ENCODE measurements at regions not wholly inside any gene's neighbourhood (a gene's known extent, or its start where the extent isn't known, plus 50 kb on each side); places are given as distances from the start of the nearest gene placed in this dataset.
"Not testable (repeated sequence)": the region's sequence is repeated elsewhere in the genome, so short reads cannot be mapped to it uniquely, and the experiment has no call there.

DNA sequence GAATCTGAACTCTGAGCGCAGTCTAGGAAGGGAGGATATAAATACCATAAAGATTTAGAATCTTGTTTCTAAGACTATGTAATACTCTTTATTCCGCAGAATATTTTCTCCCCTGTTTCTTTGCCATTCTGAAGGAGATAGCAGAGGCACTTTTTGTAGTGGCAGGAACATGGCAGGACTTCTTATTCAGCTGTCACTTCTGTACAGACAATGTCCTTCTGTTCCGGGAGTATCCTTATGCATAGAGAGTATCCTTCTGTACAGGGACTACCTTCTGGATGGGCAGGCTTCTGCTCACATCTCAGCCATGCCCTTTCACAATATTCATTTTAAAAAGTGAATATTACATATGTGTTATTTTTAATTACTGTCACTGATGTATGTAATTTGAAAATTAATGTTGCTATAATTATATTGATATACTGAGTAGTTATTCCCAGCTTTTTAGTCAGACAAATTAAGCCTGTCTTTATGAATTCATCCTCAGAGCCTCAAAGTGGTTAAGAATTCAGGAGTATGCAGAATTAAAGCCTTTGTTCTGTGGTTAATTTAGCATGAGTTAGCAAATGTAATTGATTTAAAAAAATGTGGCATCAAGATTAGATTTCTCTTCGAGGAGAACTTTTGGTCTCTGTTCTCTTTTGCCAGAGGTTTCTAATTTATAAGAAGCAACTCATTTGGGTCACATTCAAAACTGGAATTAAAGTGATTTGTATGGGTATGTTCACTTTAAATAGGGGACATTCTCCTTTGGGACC lies 174.4 kb downstream of the FHIP1A start:
- no peaks in the 10 kb centered on the region for H3K9me3 ChIP-seq
- no peak for DNase-seq
- ATAC-seq = no peak
- no peak for FAIRE-seq
- no peak overlapping the region for H3K27ac ChIP-seq
- H3K4me1 ChIP-seq = peaks cover 0 to 9% (median 5%) of the 10 kb centered on the region in 3 donors
- H3K27me3 ChIP-seq = no peaks in the 10 kb centered on the region
- no peak overlapping the region for H3K4me3 ChIP-seq
- 73% methylated on average over 4 of the region's 4 CpGs for WGBS, 2 donors
- H3K36me3 ChIP-seq = no peaks in the 10 kb centered on the region
- TF ChIP-seq, protein P1, sequence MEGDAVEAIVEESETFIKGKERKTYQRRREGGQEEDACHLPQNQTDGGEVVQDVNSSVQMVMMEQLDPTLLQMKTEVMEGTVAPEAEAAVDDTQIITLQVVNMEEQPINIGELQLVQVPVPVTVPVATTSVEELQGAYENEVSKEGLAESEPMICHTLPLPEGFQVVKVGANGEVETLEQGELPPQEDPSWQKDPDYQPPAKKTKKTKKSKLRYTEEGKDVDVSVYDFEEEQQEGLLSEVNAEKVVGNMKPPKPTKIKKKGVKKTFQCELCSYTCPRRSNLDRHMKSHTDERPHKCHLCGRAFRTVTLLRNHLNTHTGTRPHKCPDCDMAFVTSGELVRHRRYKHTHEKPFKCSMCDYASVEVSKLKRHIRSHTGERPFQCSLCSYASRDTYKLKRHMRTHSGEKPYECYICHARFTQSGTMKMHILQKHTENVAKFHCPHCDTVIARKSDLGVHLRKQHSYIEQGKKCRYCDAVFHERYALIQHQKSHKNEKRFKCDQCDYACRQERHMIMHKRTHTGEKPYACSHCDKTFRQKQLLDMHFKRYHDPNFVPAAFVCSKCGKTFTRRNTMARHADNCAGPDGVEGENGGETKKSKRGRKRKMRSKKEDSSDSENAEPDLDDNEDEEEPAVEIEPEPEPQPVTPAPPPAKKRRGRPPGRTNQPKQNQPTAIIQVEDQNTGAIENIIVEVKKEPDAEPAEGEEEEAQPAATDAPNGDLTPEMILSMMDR (IDR thresholded peaks at IDR 0.05) = no peak
- intact Hi-C loops (cut with DNase I) = no loop called here

DNA sequence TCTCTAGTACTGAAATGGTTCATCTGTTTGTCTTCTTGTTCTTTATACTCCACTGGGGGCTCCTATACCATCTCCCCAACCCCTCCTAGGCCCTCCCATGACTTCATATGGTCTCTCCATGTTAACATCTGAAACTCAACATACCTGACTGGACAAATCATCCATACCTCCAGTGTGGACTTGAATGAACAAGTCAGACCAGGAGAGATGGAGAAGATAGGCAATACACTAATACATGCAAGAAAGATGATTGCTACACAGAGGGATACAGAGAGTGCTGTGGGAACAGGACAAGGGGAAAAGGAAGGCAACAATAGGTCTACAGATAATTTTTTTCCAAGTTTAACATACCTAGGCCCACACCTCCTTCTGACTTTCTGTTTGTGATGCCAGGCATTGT lies 175.1 kb downstream of the FHIP1A start:
- no peak for FAIRE-seq
- intact Hi-C loops (cut with DNase I) = no loop called here
- TF ChIP-seq, protein P1 (IDR thresholded peaks at IDR 0.05) = no peak
- no peak for ATAC-seq
- Histone ChIP-seq H3K4me3 (no peak overlapping the region), H3K27ac (no peak overlapping the region), H3K36me3 (peaks cover 0 to 4% (median 0%) of the 10 kb centered on the region in 3 donors), H3K9me3 (no peaks in the 10 kb centered on the region), H3K27me3 (no peaks in the 10 kb centered on the region), H3K4me1 (peaks cover 0 to 9% (median 5%) of the 10 kb centered on the region in 3 donors)
- no peak for DNase-seq

DNA sequence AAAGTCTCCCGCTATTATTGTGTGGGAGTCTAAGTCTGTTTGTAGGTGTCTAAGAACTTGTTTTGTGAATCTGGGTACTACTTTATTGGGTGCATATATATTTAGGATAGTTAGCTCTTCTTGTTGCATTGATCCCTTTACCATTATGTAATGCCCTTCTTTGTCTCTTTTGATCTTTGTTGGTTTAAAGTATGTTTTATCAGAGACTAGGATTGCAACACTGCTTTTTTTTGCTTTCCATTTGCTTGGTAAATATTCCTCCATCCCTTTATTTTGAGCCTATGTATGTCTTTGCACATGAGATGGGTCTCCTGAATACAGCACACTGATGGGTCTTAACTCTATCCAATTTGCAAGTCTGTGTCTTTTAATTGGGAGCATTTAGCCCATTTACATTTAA lies 165.2 kb downstream of the GATB start:
- H3K36me3 ChIP-seq; H3K27me3 ChIP-seq; DNase-seq; H3K9me3 ChIP-seq; ATAC-seq; H3K27ac ChIP-seq; H3K4me3 ChIP-seq; FAIRE-seq; H3K4me1 ChIP-seq; intact Hi-C loops (cut with DNase I): not testable (repeated sequence)
- WGBS, 2 donors = 97% methylated on average over 1 of the region's 1 CpG

DNA sequence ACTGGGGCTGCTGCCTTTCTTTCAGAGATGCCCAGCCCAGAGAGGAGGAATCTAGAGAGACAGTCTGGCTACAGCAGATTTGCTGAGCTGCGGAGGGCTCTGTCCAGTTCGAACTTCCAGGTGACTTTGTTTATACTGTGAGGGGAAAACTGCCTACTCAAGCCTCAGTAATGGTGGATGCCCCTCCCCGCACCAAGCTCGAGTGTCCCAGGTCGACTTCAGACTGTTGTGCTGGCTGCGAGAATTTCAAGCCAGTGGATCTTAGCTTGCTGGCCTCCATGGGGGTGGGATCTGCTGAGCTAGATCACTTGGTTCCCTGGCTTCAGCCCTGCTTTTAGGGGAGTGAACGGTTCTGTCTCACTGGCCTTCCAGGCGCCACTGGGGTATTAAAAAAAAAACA lies 163.1 kb downstream of the GATB start:
- DNase-seq; intact Hi-C loops (cut with DNase I); H3K27me3 ChIP-seq; H3K36me3 ChIP-seq; H3K9me3 ChIP-seq; H3K4me3 ChIP-seq; ATAC-seq; H3K27ac ChIP-seq; H3K4me1 ChIP-seq; FAIRE-seq: not testable (repeated sequence)
- 85 to 89% methylated on average over 8 of the region's 8 CpGs for WGBS, 2 donors

DNA sequence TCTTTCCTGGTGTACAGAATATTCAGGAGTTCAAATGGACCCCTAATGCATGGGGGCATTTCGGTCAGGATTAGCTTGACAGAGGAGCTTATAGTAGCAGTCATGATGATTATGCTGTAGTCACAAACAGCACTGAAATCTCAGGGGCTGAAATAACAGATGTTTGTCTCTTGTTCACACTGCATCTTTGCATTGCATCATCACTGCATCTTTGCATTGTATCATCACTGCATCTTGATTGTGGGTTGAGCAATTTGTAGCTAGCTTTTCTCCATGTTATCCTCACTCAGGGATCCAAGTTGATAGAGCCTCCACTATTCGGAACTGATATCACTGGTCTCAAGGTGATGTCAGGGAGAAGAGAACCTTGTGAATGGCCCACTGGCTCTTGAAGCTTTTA lies 160.9 kb downstream of the GATB start:
- no peaks in the 10 kb centered on the region for H3K36me3 ChIP-seq
- TF ChIP-seq, protein P1 (IDR thresholded peaks at IDR 0.05) = no peak
- intact Hi-C loops (cut with DNase I) = no loop called here
- no peak overlapping the region for H3K4me3 ChIP-seq
- no peaks in the 10 kb centered on the region for H3K27me3 ChIP-seq
- FAIRE-seq (no peak), DNase-seq (no peak), ATAC-seq (no peak)
- WGBS, 2 donors = 89 to 94% methylated on average over 2 of the region's 2 CpGs
- no peaks in the 10 kb centered on the region for H3K4me1 ChIP-seq
- H3K9me3 ChIP-seq = no peaks in the 10 kb centered on the region
- no peak overlapping the region for H3K27ac ChIP-seq

DNA sequence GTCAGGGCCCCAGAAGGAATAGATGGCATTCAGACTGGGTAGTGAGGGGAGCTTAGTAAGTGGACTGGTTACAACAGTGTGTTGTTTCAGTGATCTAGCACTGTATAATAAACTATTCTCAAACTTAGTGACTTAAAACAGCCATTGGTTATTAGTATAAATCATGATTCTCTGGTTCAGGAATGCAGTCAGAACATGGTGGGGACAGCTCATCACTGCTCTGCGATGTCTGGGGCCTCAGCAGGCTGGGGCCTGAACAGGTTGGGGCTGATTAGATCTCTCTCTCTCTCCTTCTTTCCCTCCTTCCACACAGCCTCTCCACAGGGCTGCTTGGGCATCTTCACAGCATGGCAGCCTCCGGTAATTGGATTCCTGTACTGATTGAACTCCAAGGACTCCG lies 160.4 kb downstream of the GATB start:
- H3K4me3 ChIP-seq = no peak overlapping the region
- TF ChIP-seq, protein P1 (IDR thresholded peaks at IDR 0.05) = no peak
- no peak for FAIRE-seq
- intact Hi-C loops (cut with DNase I) = no loop called here
- 93 to 98% methylated on average over 3 of the region's 3 CpGs for WGBS, 2 donors
- no peak for DNase-seq
- no peaks in the 10 kb centered on the region for H3K9me3 ChIP-seq
- no peaks in the 10 kb centered on the region for H3K27me3 ChIP-seq
- H3K4me1 ChIP-seq = no peaks in the 10 kb centered on the region
- no peak overlapping the region for H3K27ac ChIP-seq
- no peaks in the 10 kb centered on the region for H3K36me3 ChIP-seq
- ATAC-seq = no peak
